A549 (cell line): ENCODE measurements at regions not wholly inside any gene's neighbourhood (a gene's known extent, or its start where the extent isn't known, plus 50 kb on each side); places are given as distances from the start of the nearest gene placed in this dataset.

Experiments
- CTCF ChIP-seq: fragments of >200 bp; sonication (Bioruptor Twin); formaldehyde crosslinking; IDR thresholded peaks from 3 replicates; pipeline ENCODE4 v1.5.1; 2016
- HDAC2 ChIP-seq: fragments of 200-600 bp; sonication (generic); IDR thresholded peaks from 2 replicates; pipeline ENCODE4 v1.6.1; 2016

GRCh38 chr2:234247453-234248180 lies 197.1 kb downstream of the SPP2 start:
- TF ChIP-seq CTCF, result no peak
- no peak for TF ChIP-seq HDAC2
